Transverse colon (tissue), 4 donors: ENCODE measurements at regions not wholly inside any gene's neighbourhood (a gene's known extent, or its start where the extent isn't known, plus 50 kb on each side); places are given as distances from the start of the nearest gene placed in this dataset.

ENCODE experiments used
- EP300 ChIP-seq: sonication (generic); formaldehyde crosslinking; IDR thresholded peaks from one replicate; pipeline ENCODE4 v1.6.1; 2017; ENCODE audit warnings: antibody characterized with exemption, low read depth
- POLR2AphosphoS5 ChIP-seq, 3 donors: sonication (generic); formaldehyde crosslinking; IDR thresholded peaks; one replicate each; pipeline ENCODE4 v1.6.1; 2016; ENCODE audit warnings: antibody characterized with exemption in 3 of 3
- TF ChIP-seq, protein P1 (sequence below), 5 experiments: fragments of 200-600 bp in 3 of 5; fragments of 450-650 bp in 2 of 5; sonication (generic) in 3 of 5; IDR thresholded peaks; 1 replicate in 2 of 5; 2 replicates in 3 of 5; pipeline ENCODE4 v1.5.1; 2016 to 2017; ENCODE audit warnings: antibody characterized with exemption in 5 of 5, inconsistent platforms in 3 of 5, mild to moderate bottlenecking in 2 of 5, moderate library complexity in 1 of 5

DNA sequence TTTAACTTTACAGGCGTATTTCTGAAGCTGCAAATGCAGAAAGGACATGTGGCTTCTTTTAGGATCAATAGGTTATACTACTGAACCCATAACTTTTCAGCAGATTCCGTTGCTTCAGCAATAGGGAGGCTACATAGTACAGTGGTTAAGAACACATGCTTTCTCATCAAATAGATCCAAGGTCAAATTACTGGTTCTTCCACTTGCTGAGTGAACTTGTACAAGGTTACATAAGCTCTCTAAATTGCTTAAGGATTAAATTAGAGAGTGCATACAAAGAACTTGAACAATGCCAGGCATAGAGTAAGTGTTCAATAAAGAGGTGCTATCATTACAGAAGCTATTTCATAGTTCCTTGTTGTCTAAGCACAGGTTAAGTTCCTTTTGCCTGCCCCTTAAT lies 129.6 kb downstream of the BARX2 start:
- TF ChIP-seq, protein P1, sequence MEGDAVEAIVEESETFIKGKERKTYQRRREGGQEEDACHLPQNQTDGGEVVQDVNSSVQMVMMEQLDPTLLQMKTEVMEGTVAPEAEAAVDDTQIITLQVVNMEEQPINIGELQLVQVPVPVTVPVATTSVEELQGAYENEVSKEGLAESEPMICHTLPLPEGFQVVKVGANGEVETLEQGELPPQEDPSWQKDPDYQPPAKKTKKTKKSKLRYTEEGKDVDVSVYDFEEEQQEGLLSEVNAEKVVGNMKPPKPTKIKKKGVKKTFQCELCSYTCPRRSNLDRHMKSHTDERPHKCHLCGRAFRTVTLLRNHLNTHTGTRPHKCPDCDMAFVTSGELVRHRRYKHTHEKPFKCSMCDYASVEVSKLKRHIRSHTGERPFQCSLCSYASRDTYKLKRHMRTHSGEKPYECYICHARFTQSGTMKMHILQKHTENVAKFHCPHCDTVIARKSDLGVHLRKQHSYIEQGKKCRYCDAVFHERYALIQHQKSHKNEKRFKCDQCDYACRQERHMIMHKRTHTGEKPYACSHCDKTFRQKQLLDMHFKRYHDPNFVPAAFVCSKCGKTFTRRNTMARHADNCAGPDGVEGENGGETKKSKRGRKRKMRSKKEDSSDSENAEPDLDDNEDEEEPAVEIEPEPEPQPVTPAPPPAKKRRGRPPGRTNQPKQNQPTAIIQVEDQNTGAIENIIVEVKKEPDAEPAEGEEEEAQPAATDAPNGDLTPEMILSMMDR (IDR thresholded peaks at IDR 0.05) = no peak
- TF ChIP-seq EP300 (no peak), POLR2AphosphoS5 (IDR thresholded peaks at IDR 0.05) (no peak)
